Progenitor cell of endocrine pancreas (in vitro differentiated cells): ENCODE measurements at regions not wholly inside any gene's neighbourhood (a gene's known extent, or its start where the extent isn't known, plus 50 kb on each side); places are given as distances from the start of the nearest gene placed in this dataset.

Source experiments
- DNase-seq: peaks from one replicate; pipeline ENCODE4 v3.0.0; 2021; ENCODE audit warnings: low spot score; ENCODE audit not compliant: unreplicated experiment
- H3K27ac Mint-ChIP-seq: 2 replicates; pipeline ENCODE4 v1.8.0; 2021; ENCODE audit warnings: mild to moderate bottlenecking, moderate library complexity, mixed read lengths
- H3K27me3 Mint-ChIP-seq: 2 replicates; pipeline ENCODE4 v1.8.0; 2021; ENCODE audit warnings: mixed read lengths
- H3K36me3 Mint-ChIP-seq: 2 replicates; pipeline ENCODE4 v1.8.0; 2022; ENCODE audit warnings: mixed read lengths; ENCODE audit not compliant: insufficient read depth
- H3K4me1 Mint-ChIP-seq: 2 replicates; pipeline ENCODE4 v1.8.0; 2021; ENCODE audit warnings: low read depth, mixed read lengths
- H3K4me3 Mint-ChIP-seq: 2 replicates; pipeline ENCODE4 v1.8.0; 2021; ENCODE audit warnings: low read depth, mild to moderate bottlenecking, moderate library complexity, mixed read lengths
- H3K9me3 Mint-ChIP-seq: 2 replicates; pipeline ENCODE4 v1.8.0; 2021; ENCODE audit warnings: low read depth, mixed read lengths
- CTCF ChIP-seq: fragments of 200-600 bp; sonication (generic); IDR thresholded peaks from one replicate; pipeline ENCODE4 v1.5.0; 2021; ENCODE audit warnings: antibody characterized with exemption, mild to moderate bottlenecking; ENCODE audit not compliant: unreplicated experiment

- no peak overlapping the region for H3K27ac Mint-ChIP-seq
- no peak for TF ChIP-seq CTCF
- H3K9me3 Mint-ChIP-seq, result no peaks in the 10 kb centered on the region
- H3K36me3 Mint-ChIP-seq, result no peaks in the 10 kb centered on the region
- no peak for DNase-seq
- no peak overlapping the region for H3K4me3 Mint-ChIP-seq
- peaks cover 4% of the 10 kb centered on the region for H3K4me1 Mint-ChIP-seq
- H3K27me3 Mint-ChIP-seq, result peaks cover 8% of the 10 kb centered on the region
Measured at GRCh38 chr4:22091906-22092305, 143.3 kb upstream of the KCNIP4 start.

GRCh38 chr4:22091352-22091717 lies 142.8 kb upstream of the KCNIP4 start:
- H3K9me3 Mint-ChIP-seq, result peaks cover under 1% of the 10 kb centered on the region
- TF ChIP-seq CTCF, result peak; percentile 14
- no peak overlapping the region for H3K4me3 Mint-ChIP-seq
- DNase-seq, result no peak
- H3K27me3 Mint-ChIP-seq, result peaks cover 8% of the 10 kb centered on the region
- no peaks in the 10 kb centered on the region for H3K36me3 Mint-ChIP-seq
- peaks cover 4% of the 10 kb centered on the region for H3K4me1 Mint-ChIP-seq
- no peak overlapping the region for H3K27ac Mint-ChIP-seq

GRCh38 chr4:22090661-22091351 lies 142.2 kb upstream of the KCNIP4 start:
- Mint-ChIP-seq H3K9me3 (peaks cover 6% of the 10 kb centered on the region), H3K27ac (no peak overlapping the region), H3K36me3 (no peaks in the 10 kb centered on the region), H3K27me3 (peaks cover 8% of the 10 kb centered on the region), H3K4me3 (no peak overlapping the region), H3K4me1 (peaks cover 4% of the 10 kb centered on the region)
- TF ChIP-seq CTCF, result no peak
- DNase-seq, result no peak

- Mint-ChIP-seq H3K27ac (no peak overlapping the region), H3K4me3 (no peak overlapping the region), H3K27me3 (no peaks in the 10 kb centered on the region), H3K36me3 (no peaks in the 10 kb centered on the region), H3K9me3 (peaks cover 6% of the 10 kb centered on the region), H3K4me1 (no peaks in the 10 kb centered on the region)
- no peak for DNase-seq
- TF ChIP-seq CTCF, result no peak
Measured at GRCh38 chr4:22077571-22077970, 129.0 kb upstream of the KCNIP4 start.

- no peak overlapping the region for H3K4me3 Mint-ChIP-seq
- H3K27ac Mint-ChIP-seq, result no peak overlapping the region
- H3K9me3 Mint-ChIP-seq, result peaks cover 6% of the 10 kb centered on the region
- H3K36me3 Mint-ChIP-seq, result no peaks in the 10 kb centered on the region
- no peak for TF ChIP-seq CTCF
- no peaks in the 10 kb centered on the region for H3K27me3 Mint-ChIP-seq
- no peak for DNase-seq
- H3K4me1 Mint-ChIP-seq, result no peaks in the 10 kb centered on the region
Measured at GRCh38 chr4:22072726-22073125, 124.2 kb upstream of the KCNIP4 start.
